CD4-positive, alpha-beta T cell (primary cell): ENCODE measurements at regions not wholly inside any gene's neighbourhood (a gene's known extent, or its start where the extent isn't known, plus 50 kb on each side); places are given as distances from the start of the nearest gene placed in this dataset.

Source experiments
- ATAC-seq: fragments of 200-7000 bp; cut with Tn5 transposase; one replicate; pipeline ENCODE4 v1.10.0; 2022; ENCODE audit warnings: mild to moderate bottlenecking; ENCODE audit not compliant: poor library complexity
- CTCF ChIA-PET: fragments of 350-600 bp; sonication (Branson Sonifier 250); formaldehyde crosslinking; loops from one replicate; lab custom pipeline; 2021; ENCODE audit warnings: antibody characterized with exemption, inconsistent platforms; lab: Charles Lee
- POLR2A ChIA-PET: fragments of 350-600 bp; sonication (Branson Sonifier 250); formaldehyde crosslinking; loops from one replicate; lab custom pipeline; 2021; ENCODE audit warnings: antibody characterized with exemption, inconsistent platforms; lab: Charles Lee
- DNase-seq, 14 experiments: peaks; one replicate each; pipeline ENCODE4 v3.0.0-alpha.2; 2013 to 2020; ENCODE audit warnings: mixed read lengths in 2 of 14
- H3K27ac ChIP-seq, 2 donors: one replicate each; pipeline versions ENCODE4 v1.5.1 to v1.7.0; 2013; ENCODE audit warnings: low read length in 2 of 2, low read depth in 1 of 2, mild to moderate bottlenecking in 1 of 2
- H3K27me3 ChIP-seq, 2 experiments: 1 replicate in 1 of 2; 2 replicates in 1 of 2; pipeline versions ENCODE4 v1.6.1 to v1.7.0; 2013; ENCODE audit warnings: low read length in 2 of 2, control low read depth in 1 of 2, mild to moderate bottlenecking in 1 of 2, moderate library complexity in 1 of 2; ENCODE audit not compliant: insufficient read depth in 2 of 2, control insufficient read depth in 1 of 2
- H3K36me3 ChIP-seq: one replicate; pipeline ENCODE4 v1.6.1; 2013; ENCODE audit warnings: low read length, control low read depth; ENCODE audit not compliant: insufficient read depth
- H3K4me1 ChIP-seq: one replicate; pipeline ENCODE4 v1.6.1; 2013; ENCODE audit warnings: low read length, control low read depth; ENCODE audit not compliant: insufficient read depth
- H3K4me3 ChIP-seq: one replicate; pipeline ENCODE4 v1.5.1; 2013; ENCODE audit warnings: mild to moderate bottlenecking, low read length, moderate library complexity
- H3K9me3 ChIP-seq, 2 experiments: 1 replicate in 1 of 2; 2 replicates in 1 of 2; pipeline versions ENCODE4 v1.6.1 to v1.7.0; 2013; ENCODE audit warnings: low read length in 2 of 2, mild to moderate bottlenecking in 2 of 2, control low read depth in 1 of 2, moderate library complexity in 1 of 2; ENCODE audit not compliant: control insufficient read depth in 1 of 2, insufficient read depth in 1 of 2
- H3K27ac Mint-ChIP-seq: one replicate; pipeline ENCODE4 v1.8.0; 2020; ENCODE audit warnings: mixed read lengths
- H3K27me3 Mint-ChIP-seq: one replicate; pipeline ENCODE4 v1.8.0; 2021; ENCODE audit warnings: mixed read lengths
- H3K36me3 Mint-ChIP-seq: one replicate; pipeline ENCODE4 v1.8.0; 2021; ENCODE audit warnings: low read depth, mixed read lengths
- H3K4me1 Mint-ChIP-seq: one replicate; pipeline ENCODE4 v1.8.0; 2021; ENCODE audit warnings: low read depth, mixed read lengths
- H3K4me3 Mint-ChIP-seq: one replicate; pipeline ENCODE4 v1.8.0; 2020; ENCODE audit warnings: mild to moderate bottlenecking, mixed read lengths
- H3K9me3 Mint-ChIP-seq: one replicate; pipeline ENCODE4 v1.8.0; 2020; ENCODE audit warnings: mixed read lengths
- CTCF ChIP-seq: fragments of 200-600 bp; IDR thresholded peaks from one replicate; pipeline ENCODE4 v1.8.0; 2022; ENCODE audit warnings: antibody characterized with exemption, mild to moderate bottlenecking
- intact Hi-C, 2 experiments: fragments of 100-400 bp; cut with DNase I in 1 of 2; cut with micrococcal nuclease in 1 of 2; formaldehyde crosslinking; loops; one replicate each; pipeline versions ENCODE4 v1.15.1 to v1.9.0; 2023 to 2025; cut with DNase I, micrococcal nuclease

- H3K36me3 Mint-ChIP-seq = peaks cover 23% of the 10 kb centered on the region
- no peaks in the 10 kb centered on the region for H3K9me3 Mint-ChIP-seq
- POLR2A ChIA-PET = no interaction called here
- Histone ChIP-seq H3K4me3 (no peak overlapping the region), H3K27ac (no peak overlapping the region), H3K9me3 (peaks cover 10 to 100% of the 10 kb centered on the region in 2 experiments), H3K4me1 (no peaks in the 10 kb centered on the region), H3K36me3 (no peaks in the 10 kb centered on the region), H3K27me3 (no peaks in the 10 kb centered on the region)
- H3K27me3 Mint-ChIP-seq = no peaks in the 10 kb centered on the region
- no peak overlapping the region for H3K4me3 Mint-ChIP-seq
- CTCF ChIA-PET = no interaction called here
- peak in 1 of 14 experiments; percentile 24 for DNase-seq
- intact Hi-C loops = no loop called here
- ATAC-seq = no peak
- H3K4me1 Mint-ChIP-seq = no peaks in the 10 kb centered on the region
- no peak overlapping the region for H3K27ac Mint-ChIP-seq
- no peak for TF ChIP-seq CTCF
Observed at GRCh38 chr12:34294137-34294536, 271.8 kb downstream of the ALG10 start.

- Histone ChIP-seq H3K4me3 (no peak overlapping the region), H3K27ac (no peak overlapping the region), H3K36me3 (no peaks in the 10 kb centered on the region), H3K27me3 (no peaks in the 10 kb centered on the region), H3K4me1 (no peaks in the 10 kb centered on the region), H3K9me3 (peaks cover 17 to 100% of the 10 kb centered on the region in 2 experiments)
- ATAC-seq (no peak), DNase-seq (peak in 1 of 14 experiments; percentile 2)
- no peak overlapping the region for H3K27ac Mint-ChIP-seq
- no peaks in the 10 kb centered on the region for H3K27me3 Mint-ChIP-seq
- intact Hi-C loops = no loop called here
- H3K4me3 Mint-ChIP-seq = no peak overlapping the region
- TF ChIP-seq CTCF = no peak
- H3K9me3 Mint-ChIP-seq = no peaks in the 10 kb centered on the region
- H3K4me1 Mint-ChIP-seq = no peaks in the 10 kb centered on the region
- ChIA-PET POLR2A (no interaction called here), CTCF (no interaction called here)
- peaks cover 23% of the 10 kb centered on the region for H3K36me3 Mint-ChIP-seq
Observed at GRCh38 chr12:34294671-34295365, 272.5 kb downstream of the ALG10 start.

- Histone ChIP-seq H3K9me3 (peaks cover 24 to 100% of the 10 kb centered on the region in 2 experiments), H3K4me1 (no peaks in the 10 kb centered on the region), H3K27me3 (no peaks in the 10 kb centered on the region), H3K4me3 (no peak overlapping the region), H3K36me3 (no peaks in the 10 kb centered on the region), H3K27ac (no peak overlapping the region)
- no peak for ATAC-seq
- Mint-ChIP-seq H3K27me3 (no peaks in the 10 kb centered on the region), H3K27ac (no peak overlapping the region), H3K4me1 (no peaks in the 10 kb centered on the region), H3K9me3 (no peaks in the 10 kb centered on the region), H3K36me3 (peaks cover 20% of the 10 kb centered on the region), H3K4me3 (no peak overlapping the region)
- TF ChIP-seq CTCF = no peak
- DNase-seq = peak in 1 of 14 experiments; percentile 4
- POLR2A ChIA-PET = no interaction called here
- CTCF ChIA-PET = no interaction called here
- intact Hi-C loops = no loop called here
Observed at GRCh38 chr12:34295366-34296142, 273.3 kb downstream of the ALG10 start.
